ENCODE measurements at regions not wholly inside any gene's neighbourhood (a gene's known extent, or its start where the extent isn't known, plus 50 kb on each side); places are given as distances from the start of the nearest gene placed in this dataset.

DNA sequence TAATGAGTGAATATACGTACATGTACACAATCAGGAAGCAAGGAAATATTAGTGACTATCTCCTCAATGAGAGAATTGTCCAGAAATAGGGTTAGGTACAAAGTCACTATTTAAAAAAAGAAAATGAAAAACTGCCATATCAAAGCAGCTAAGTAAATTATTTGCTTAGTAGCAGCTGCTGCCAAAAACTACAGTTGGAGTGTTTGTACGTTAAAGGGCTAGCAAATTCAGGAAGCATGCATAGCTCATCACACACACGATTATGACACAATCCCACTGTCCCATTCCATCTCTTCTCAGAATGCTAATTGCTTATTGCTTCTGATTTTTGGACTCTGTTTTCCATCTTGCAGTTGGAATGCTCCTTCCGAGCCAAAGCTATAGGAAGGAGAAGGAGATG is 2012.5 kb upstream of the LRRTM1 start:
- Histone ChIP-seq H3K27ac (no peak overlapping the region), H3K27me3 (no peaks in the 10 kb centered on the region), H3K36me3 (no peaks in the 10 kb centered on the region), H3K4me3 (no peak overlapping the region), H3K9me3 (no peaks in the 10 kb centered on the region), H3K4me1 (ENCODE audit: insufficient read depth) (no peaks in the 10 kb centered on the region)
- no peak for DNase-seq
- TF ChIP-seq POLR2A (IDR thresholded peaks at IDR 0.05): no peak
- no peak for TF ChIP-seq EP300 (IDR thresholded peaks at IDR 0.05)
- intact Hi-C loops (cut with DNase I): no loop called here
- 14 to 22% (median 18%) methylated on average over 4 of the region's 4 CpGs for WGBS, 3 donors

DNA sequence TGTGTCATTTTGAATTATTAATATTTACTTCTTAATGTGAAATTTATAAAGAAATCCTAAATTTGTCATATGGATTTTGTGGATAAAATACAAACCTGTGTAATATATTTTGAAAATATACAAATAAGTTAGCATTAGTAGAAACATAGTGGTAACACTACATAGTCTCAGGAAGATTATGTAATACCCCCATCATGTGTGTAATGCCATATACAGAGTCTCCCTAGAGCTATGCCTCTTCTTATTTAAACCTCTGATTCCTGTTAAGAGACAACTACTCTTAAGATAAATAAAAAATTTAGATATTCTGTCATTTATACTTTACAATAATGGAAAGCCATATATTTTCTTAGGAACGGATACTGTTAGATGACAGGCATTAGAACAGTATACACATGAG is 2012.0 kb upstream of the LRRTM1 start:
- WGBS, 3 donors: 25 to 32% (median 26%) methylated on average over 1 of the region's 1 CpG

DNA sequence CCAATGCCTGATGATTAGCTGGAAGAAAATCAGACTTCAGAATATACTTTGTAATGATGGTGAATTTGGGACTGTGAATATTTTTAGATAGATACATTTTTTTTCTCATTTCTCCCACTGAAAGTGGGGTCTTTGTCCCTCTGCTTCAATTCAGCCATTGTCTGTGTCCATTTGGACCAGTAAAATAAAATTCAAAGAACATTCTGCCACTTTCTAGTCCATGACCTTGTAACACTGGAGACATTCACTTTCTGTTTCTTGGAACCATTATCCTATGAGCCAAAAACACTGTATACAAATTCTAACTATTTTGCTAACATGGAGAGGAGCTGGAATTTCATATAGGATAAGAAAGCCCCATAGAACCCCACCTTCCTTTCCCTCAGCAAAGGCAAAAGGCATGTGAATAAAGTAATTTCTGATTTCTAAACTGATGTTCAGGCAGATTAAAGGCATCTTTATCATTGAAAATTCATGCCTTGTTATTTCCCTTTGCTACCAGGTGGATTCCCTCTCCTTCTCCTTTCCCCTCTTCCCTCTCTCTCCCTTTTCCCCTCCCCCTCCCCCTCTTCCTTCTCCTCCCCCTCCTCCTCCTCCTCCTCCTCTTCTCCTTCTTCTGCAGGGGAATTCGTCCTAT is 2010.4 kb upstream of the LRRTM1 start:
- intact Hi-C loops (cut with DNase I): no loop called here
- TF ChIP-seq POLR2A (IDR thresholded peaks at IDR 0.05): no peak
- TF ChIP-seq, protein P1, sequence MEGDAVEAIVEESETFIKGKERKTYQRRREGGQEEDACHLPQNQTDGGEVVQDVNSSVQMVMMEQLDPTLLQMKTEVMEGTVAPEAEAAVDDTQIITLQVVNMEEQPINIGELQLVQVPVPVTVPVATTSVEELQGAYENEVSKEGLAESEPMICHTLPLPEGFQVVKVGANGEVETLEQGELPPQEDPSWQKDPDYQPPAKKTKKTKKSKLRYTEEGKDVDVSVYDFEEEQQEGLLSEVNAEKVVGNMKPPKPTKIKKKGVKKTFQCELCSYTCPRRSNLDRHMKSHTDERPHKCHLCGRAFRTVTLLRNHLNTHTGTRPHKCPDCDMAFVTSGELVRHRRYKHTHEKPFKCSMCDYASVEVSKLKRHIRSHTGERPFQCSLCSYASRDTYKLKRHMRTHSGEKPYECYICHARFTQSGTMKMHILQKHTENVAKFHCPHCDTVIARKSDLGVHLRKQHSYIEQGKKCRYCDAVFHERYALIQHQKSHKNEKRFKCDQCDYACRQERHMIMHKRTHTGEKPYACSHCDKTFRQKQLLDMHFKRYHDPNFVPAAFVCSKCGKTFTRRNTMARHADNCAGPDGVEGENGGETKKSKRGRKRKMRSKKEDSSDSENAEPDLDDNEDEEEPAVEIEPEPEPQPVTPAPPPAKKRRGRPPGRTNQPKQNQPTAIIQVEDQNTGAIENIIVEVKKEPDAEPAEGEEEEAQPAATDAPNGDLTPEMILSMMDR (IDR thresholded peaks at IDR 0.05): no peak
- TF ChIP-seq EP300 (IDR thresholded peaks at IDR 0.05): no peak
- Histone ChIP-seq H3K27ac (no peak overlapping the region), H3K4me1 (ENCODE audit: insufficient read depth) (no peaks in the 10 kb centered on the region), H3K27me3 (no peaks in the 10 kb centered on the region), H3K9me3 (no peaks in the 10 kb centered on the region), H3K36me3 (no peaks in the 10 kb centered on the region), H3K4me3 (no peak overlapping the region)
- no peak for DNase-seq
- WGBS, 3 donors: 60 to 72% (median 71%) methylated on average over 1 of the region's 1 CpG

More for the DNA sequence above, 2012.0 kb upstream of the LRRTM1 start:
- DNase-seq: no peak
- Histone ChIP-seq H3K36me3 (no peaks in the 10 kb centered on the region), H3K27ac (no peak overlapping the region), H3K27me3 (no peaks in the 10 kb centered on the region), H3K4me1 (ENCODE audit: insufficient read depth) (no peaks in the 10 kb centered on the region), H3K9me3 (no peaks in the 10 kb centered on the region), H3K4me3 (no peak overlapping the region)
- intact Hi-C loops (cut with DNase I): no loop called here
- TF ChIP-seq EP300 (IDR thresholded peaks at IDR 0.05) (no peak), POLR2A (IDR thresholded peaks at IDR 0.05) (no peak)
- TF ChIP-seq, protein P1 (IDR thresholded peaks at IDR 0.05): no peak

DNA sequence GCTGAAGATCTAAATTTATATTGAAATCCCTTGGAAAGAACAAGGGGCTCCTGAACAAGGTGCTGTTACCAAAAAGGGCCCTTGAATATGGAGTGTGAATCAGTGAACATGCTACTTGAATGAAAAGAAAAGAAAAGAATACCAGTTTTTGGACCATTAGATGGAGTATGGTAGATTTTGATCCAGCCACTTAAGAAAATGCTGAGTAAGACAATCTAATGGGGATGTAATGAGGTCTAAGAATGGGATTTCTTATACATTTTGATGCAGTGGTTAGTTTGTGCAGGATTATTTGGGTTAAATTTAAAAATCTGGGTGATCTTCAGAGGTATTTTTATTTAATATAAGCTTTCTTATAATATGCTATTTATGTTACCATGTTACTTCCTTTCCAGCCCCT is 2003.0 kb upstream of the LRRTM1 start:
- TF ChIP-seq, protein P1 (IDR thresholded peaks at IDR 0.05): no peak
- no peak for TF ChIP-seq POLR2A (IDR thresholded peaks at IDR 0.05)
- no peak for TF ChIP-seq EP300 (IDR thresholded peaks at IDR 0.05)
- Histone ChIP-seq H3K27ac (no peak overlapping the region), H3K4me3 (no peak overlapping the region), H3K27me3 (no peaks in the 10 kb centered on the region), H3K36me3 (no peaks in the 10 kb centered on the region), H3K9me3 (no peaks in the 10 kb centered on the region), H3K4me1 (ENCODE audit: insufficient read depth) (no peaks in the 10 kb centered on the region)
- intact Hi-C loops (cut with DNase I): no loop called here
- DNase-seq: no peak

DNA sequence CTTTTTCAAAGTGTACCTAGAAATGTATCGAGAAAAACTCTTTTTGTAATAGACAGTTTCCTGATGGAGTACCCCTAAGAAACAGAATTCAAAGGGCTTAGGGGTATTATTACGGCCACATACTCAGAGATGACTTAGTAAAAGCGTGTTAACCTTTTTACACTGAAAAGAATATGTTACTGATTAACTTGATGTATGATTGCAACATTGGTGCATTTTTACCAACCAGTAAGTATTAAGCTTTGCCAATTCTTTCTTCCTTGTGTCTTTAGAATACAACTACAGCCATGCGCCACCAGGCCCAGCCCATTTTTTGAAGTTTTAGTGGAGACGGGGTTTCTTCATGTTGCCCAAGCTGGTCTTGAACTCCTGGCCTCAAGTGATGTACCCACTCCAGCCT is 1997.0 kb upstream of the LRRTM1 start:
- TF ChIP-seq, protein P1 (IDR thresholded peaks at IDR 0.05): no peak
- TF ChIP-seq POLR2A (IDR thresholded peaks at IDR 0.05): no peak
- no peak for TF ChIP-seq EP300 (IDR thresholded peaks at IDR 0.05)
- no peaks in the 10 kb centered on the region for H3K4me1 ChIP-seq (ENCODE audit: insufficient read depth)
- intact Hi-C loops (cut with DNase I): no loop called here
- WGBS, 3 donors: 90 to 94% (median 92%) methylated on average over 5 of the region's 5 CpGs
- H3K9me3 ChIP-seq: no peaks in the 10 kb centered on the region
- H3K27me3 ChIP-seq: no peaks in the 10 kb centered on the region
- H3K4me3 ChIP-seq: no peak overlapping the region
- no peak for DNase-seq
- no peaks in the 10 kb centered on the region for H3K36me3 ChIP-seq
- H3K27ac ChIP-seq: no peak overlapping the region

Data from ovary (tissue), 7 donors.